Panc1 (cell line): ENCODE measurements at regions not wholly inside any gene's neighbourhood (a gene's known extent, or its start where the extent isn't known, plus 50 kb on each side); places are given as distances from the start of the nearest gene placed in this dataset.

ENCODE experiments used
- ATAC-seq: fragments of 200-7000 bp; cut with Tn5 transposase; 2 replicates; pipeline ENCODE4 v1.9.1; 2020; ENCODE audit warnings: mild to moderate bottlenecking, moderate library complexity
- BruUV-seq: library from RNA; stranded (reverse); fragments of 400-500 nt; replicated peaks from 2 replicates; lab custom pipeline; 2021; lab: Mats Ljungman, UMichigan
- CTCF ChIA-PET: fragments of 300-600 bp; sonication (Branson Sonifier 250); formaldehyde crosslinking; loops from one replicate; lab custom pipeline; 2022; ENCODE audit warnings: antibody characterized with exemption; lab: Charles Lee
- POLR2A ChIA-PET: fragments of 300-600 bp; sonication (Branson Sonifier 250); formaldehyde crosslinking; loops from one replicate; lab custom pipeline; 2022; ENCODE audit warnings: antibody characterized with exemption; lab: Charles Lee
- DNase-seq: peaks from one replicate; pipeline ENCODE4 v3.0.0-alpha.2; 2010; ENCODE audit warnings: low read depth, low spot score
- H3K27ac ChIP-seq: 2 replicates; pipeline ENCODE4 v1.5.1; 2011; ENCODE audit warnings: mild to moderate bottlenecking, low read length, inconsistent platforms
- H3K27me3 ChIP-seq: fragments of 200-500 bp; sonication (Bioruptor generic); 2 replicates; pipeline ENCODE4 v1.6.0; 2014; ENCODE audit warnings: low read length, inconsistent platforms; ENCODE audit not compliant: control insufficient read depth, insufficient read depth
- H3K36me3 ChIP-seq: fragments of 200-500 bp; sonication (Bioruptor generic); 2 replicates; pipeline ENCODE4 v1.5.1; 2014; ENCODE audit warnings: inconsistent platforms, mild to moderate bottlenecking, low read length, moderate library complexity; ENCODE audit not compliant: control insufficient read depth, insufficient read depth
- H3K4me1 ChIP-seq: 2 replicates; pipeline ENCODE4 v1.5.1; 2011; ENCODE audit warnings: inconsistent platforms, mild to moderate bottlenecking, low read length, moderate library complexity; ENCODE audit not compliant: control insufficient read depth, insufficient read depth
- H3K4me3 ChIP-seq, 2 experiments: 2 replicates each; pipeline ENCODE4 v1.5.1; 2011 to 2012; ENCODE audit warnings: low read depth in 2 of 2, low read length in 2 of 2, mild to moderate bottlenecking in 2 of 2, inconsistent platforms in 1 of 2, moderate library complexity in 1 of 2
- H3K9me3 ChIP-seq: fragments of 200-500 bp; sonication (Bioruptor generic); 2 replicates; pipeline ENCODE4 v1.5.1; 2014; ENCODE audit warnings: low read depth, mild to moderate bottlenecking, inconsistent platforms, low read length, moderate library complexity; ENCODE audit not compliant: control insufficient read depth, insufficient read depth
- POLR2AphosphoS5 ChIP-seq: IDR thresholded peaks from 2 replicates; pipeline ENCODE4 v1.6.1; 2012; ENCODE audit warnings: mild to moderate bottlenecking, low read depth, low read length, moderate library complexity
- SIN3A ChIP-seq: IDR thresholded peaks from 2 replicates; pipeline ENCODE4 v1.6.1; 2012; ENCODE audit warnings: low read depth, mild to moderate bottlenecking, low read length, moderate library complexity, borderline replicate concordance; ENCODE audit not compliant: insufficient read depth
- TCF7L2 ChIP-seq: IDR thresholded peaks from 2 replicates; pipeline ENCODE4 v1.6.1; 2011; ENCODE audit warnings: mild to moderate bottlenecking, low read depth, low read length, inconsistent platforms
- in situ Hi-C: cut with HindIII; loops from 2 replicates; pipeline ENCODE4 v1.10.0; 2016; ENCODE audit warnings: low sequenced_read_pairs, low pct_unique_long_range_greater_than_20kb
- intact Hi-C: fragments of 100-400 bp; cut with micrococcal nuclease; formaldehyde crosslinking; loops from one replicate; pipeline ENCODE4 v1.10.0; 2022; ENCODE audit not compliant: unreplicated experiment
- TF ChIP-seq, protein P1 (sequence below), 2 experiments: IDR thresholded peaks; 2 replicates each; pipeline ENCODE4 v1.6.1; 2011 to 2012; ENCODE audit warnings: low read depth in 2 of 2, control low read depth in 1 of 2, low read length in 1 of 2, mild to moderate bottlenecking in 1 of 2, moderate library complexity in 1 of 2; ENCODE audit not compliant: insufficient read depth in 1 of 2
- TF ChIP-seq, protein P2 (sequence below): fragments of 450-650 bp; IDR thresholded peaks from 2 replicates; pipeline ENCODE4 v1.5.1; 2017; ENCODE audit warnings: mild to moderate bottlenecking

DNA sequence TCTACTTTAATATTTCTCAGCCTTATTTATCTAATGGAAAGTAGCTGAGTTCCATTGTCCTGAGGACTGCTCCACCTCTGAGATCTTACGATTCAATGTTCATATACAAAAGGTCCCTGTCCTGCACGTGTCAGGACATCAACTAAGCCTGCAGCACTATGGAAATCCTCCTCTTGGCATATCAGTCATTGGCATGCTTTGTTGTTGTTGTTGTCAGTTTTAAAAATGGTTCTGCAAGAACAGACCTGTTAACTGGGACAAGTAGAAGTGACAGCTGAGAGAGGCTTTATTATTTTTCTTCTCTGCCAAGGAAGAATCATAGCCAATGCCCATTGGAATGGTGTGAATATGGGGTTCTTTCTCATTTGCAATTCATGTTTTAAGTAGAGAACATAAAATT lies 450.1 kb upstream of the PKDCC start:
- TF ChIP-seq, protein P1, sequence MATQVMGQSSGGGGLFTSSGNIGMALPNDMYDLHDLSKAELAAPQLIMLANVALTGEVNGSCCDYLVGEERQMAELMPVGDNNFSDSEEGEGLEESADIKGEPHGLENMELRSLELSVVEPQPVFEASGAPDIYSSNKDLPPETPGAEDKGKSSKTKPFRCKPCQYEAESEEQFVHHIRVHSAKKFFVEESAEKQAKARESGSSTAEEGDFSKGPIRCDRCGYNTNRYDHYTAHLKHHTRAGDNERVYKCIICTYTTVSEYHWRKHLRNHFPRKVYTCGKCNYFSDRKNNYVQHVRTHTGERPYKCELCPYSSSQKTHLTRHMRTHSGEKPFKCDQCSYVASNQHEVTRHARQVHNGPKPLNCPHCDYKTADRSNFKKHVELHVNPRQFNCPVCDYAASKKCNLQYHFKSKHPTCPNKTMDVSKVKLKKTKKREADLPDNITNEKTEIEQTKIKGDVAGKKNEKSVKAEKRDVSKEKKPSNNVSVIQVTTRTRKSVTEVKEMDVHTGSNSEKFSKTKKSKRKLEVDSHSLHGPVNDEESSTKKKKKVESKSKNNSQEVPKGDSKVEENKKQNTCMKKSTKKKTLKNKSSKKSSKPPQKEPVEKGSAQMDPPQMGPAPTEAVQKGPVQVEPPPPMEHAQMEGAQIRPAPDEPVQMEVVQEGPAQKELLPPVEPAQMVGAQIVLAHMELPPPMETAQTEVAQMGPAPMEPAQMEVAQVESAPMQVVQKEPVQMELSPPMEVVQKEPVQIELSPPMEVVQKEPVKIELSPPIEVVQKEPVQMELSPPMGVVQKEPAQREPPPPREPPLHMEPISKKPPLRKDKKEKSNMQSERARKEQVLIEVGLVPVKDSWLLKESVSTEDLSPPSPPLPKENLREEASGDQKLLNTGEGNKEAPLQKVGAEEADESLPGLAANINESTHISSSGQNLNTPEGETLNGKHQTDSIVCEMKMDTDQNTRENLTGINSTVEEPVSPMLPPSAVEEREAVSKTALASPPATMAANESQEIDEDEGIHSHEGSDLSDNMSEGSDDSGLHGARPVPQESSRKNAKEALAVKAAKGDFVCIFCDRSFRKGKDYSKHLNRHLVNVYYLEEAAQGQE (IDR thresholded peaks at IDR 0.05; ENCODE audit: insufficient read depth in 1 of 2, low read depth in 2 of 2, low read length in 1 of 2): no peak
- TF ChIP-seq SIN3A (no peak), POLR2AphosphoS5 (no peak), TCF7L2 (no peak)
- TF ChIP-seq, protein P2, sequence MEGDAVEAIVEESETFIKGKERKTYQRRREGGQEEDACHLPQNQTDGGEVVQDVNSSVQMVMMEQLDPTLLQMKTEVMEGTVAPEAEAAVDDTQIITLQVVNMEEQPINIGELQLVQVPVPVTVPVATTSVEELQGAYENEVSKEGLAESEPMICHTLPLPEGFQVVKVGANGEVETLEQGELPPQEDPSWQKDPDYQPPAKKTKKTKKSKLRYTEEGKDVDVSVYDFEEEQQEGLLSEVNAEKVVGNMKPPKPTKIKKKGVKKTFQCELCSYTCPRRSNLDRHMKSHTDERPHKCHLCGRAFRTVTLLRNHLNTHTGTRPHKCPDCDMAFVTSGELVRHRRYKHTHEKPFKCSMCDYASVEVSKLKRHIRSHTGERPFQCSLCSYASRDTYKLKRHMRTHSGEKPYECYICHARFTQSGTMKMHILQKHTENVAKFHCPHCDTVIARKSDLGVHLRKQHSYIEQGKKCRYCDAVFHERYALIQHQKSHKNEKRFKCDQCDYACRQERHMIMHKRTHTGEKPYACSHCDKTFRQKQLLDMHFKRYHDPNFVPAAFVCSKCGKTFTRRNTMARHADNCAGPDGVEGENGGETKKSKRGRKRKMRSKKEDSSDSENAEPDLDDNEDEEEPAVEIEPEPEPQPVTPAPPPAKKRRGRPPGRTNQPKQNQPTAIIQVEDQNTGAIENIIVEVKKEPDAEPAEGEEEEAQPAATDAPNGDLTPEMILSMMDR: no peak
- ATAC-seq (no peak), DNase-seq (no peak)
- no peak overlapping the region for H3K27ac ChIP-seq
- intact Hi-C loops (no loop called here), in situ Hi-C loops (no loop called here)
- CTCF ChIA-PET: no interaction called here
- H3K27me3 ChIP-seq: no peaks in the 10 kb centered on the region
- no peaks in the 10 kb centered on the region for H3K36me3 ChIP-seq
- no peaks in the 10 kb centered on the region for H3K4me1 ChIP-seq
- BruUV-seq: no TSS peak
- no peaks in the 10 kb centered on the region for H3K9me3 ChIP-seq
- no peak overlapping the region for H3K4me3 ChIP-seq
- POLR2A ChIA-PET: no interaction called here

DNA sequence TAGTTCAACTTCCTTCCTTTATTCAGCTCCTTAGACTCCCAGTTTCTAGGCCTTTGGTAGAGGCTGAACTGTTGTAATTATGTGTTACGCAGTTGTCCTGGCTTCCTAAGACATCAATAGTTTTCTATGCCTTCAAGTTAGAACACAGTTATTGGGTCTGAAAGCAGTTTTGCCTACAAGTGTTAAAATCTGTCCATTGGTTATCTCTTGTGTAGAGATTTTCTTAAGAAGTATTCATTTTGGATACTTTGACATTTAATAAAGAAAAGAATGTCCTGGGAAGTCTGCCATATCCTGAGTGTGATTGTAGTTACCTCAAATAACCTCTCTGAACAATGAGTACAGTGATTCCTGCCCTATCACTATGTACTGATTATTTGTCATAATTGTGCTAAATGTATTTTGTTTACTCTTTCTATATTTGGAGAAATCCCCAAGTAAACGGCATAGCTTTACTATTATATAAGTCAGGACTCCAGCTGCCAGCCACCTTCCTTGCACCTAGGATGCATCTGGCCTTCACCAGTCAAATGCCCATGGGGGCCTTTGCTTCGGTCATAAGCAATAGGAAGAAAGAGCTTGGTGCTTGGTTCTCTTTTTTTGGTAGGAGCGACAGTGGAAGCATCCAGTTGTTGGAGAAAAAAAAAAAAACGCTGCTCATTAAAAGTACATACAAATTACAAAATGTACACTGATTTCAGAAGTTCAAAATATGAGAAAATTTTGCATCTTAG lies 449.5 kb upstream of the PKDCC start:
- in situ Hi-C loops: no loop called here
- Histone ChIP-seq H3K9me3 (no peaks in the 10 kb centered on the region), H3K27ac (no peak overlapping the region), H3K4me3 (no peak overlapping the region), H3K4me1 (no peaks in the 10 kb centered on the region), H3K27me3 (no peaks in the 10 kb centered on the region), H3K36me3 (no peaks in the 10 kb centered on the region)
- TF ChIP-seq POLR2AphosphoS5 (no peak), SIN3A (no peak), TCF7L2 (no peak)
- TF ChIP-seq, protein P2: no peak
- TF ChIP-seq, protein P1 (IDR thresholded peaks at IDR 0.05; ENCODE audit: insufficient read depth in 1 of 2, low read depth in 2 of 2, low read length in 1 of 2): no peak
- intact Hi-C loops: no loop called here
- ChIA-PET CTCF (no interaction called here), POLR2A (no interaction called here)
- no peak for DNase-seq
- BruUV-seq: no TSS peak
- no peak for ATAC-seq
